Liver (tissue), 8 donors: ENCODE measurements at regions not wholly inside any gene's neighbourhood (a gene's known extent, or its start where the extent isn't known, plus 50 kb on each side); places are given as distances from the start of the nearest gene placed in this dataset.

Experiments used
- DNase-seq: peaks from one replicate; pipeline ENCODE4 v3.0.0-alpha.2; 2017; ENCODE audit warnings: low spot score
- H3K27ac ChIP-seq, 2 donors: one replicate each; pipeline ENCODE4 v1.7.0; 2013; ENCODE audit warnings: inconsistent platforms in 2 of 2, low read length in 2 of 2, control low read depth in 1 of 2, low read depth in 1 of 2, mild to moderate bottlenecking in 1 of 2
- H3K27me3 ChIP-seq, 4 donors: one replicate each; pipeline versions ENCODE4 v1.6.1 to v1.7.0; 2013; ENCODE audit warnings: low read length in 3 of 4, inconsistent platforms in 1 of 4, mild to moderate bottlenecking in 1 of 4, moderate library complexity in 1 of 4; ENCODE audit not compliant: control insufficient read depth in 4 of 4, insufficient read depth in 4 of 4
- H3K36me3 ChIP-seq, 4 donors: one replicate each; pipeline versions ENCODE4 v1.6.1 to v1.7.0; 2013; ENCODE audit warnings: low read length in 3 of 4, mild to moderate bottlenecking in 3 of 4, low read depth in 1 of 4, moderate library complexity in 1 of 4; ENCODE audit not compliant: control insufficient read depth in 4 of 4, insufficient read depth in 3 of 4
- H3K4me1 ChIP-seq, 4 donors: one replicate each; pipeline versions ENCODE4 v1.6.1 to v1.7.0; 2013; ENCODE audit warnings: low read length in 3 of 4, mild to moderate bottlenecking in 3 of 4, moderate library complexity in 1 of 4; ENCODE audit not compliant: control insufficient read depth in 4 of 4, insufficient read depth in 4 of 4
- H3K4me3 ChIP-seq, 3 donors: one replicate each; pipeline versions ENCODE4 v1.6.1 to v1.7.0; 2013; ENCODE audit warnings: low read length in 3 of 3, control low read depth in 1 of 3, low read depth in 1 of 3, mild to moderate bottlenecking in 1 of 3
- H3K9ac ChIP-seq, 2 donors: one replicate each; pipeline ENCODE4 v1.7.0; 2013; ENCODE audit warnings: low read length in 2 of 2, mild to moderate bottlenecking in 2 of 2, moderate library complexity in 2 of 2, control low read depth in 1 of 2, low read depth in 1 of 2
- H3K9me3 ChIP-seq, 4 donors: one replicate each; pipeline versions ENCODE4 v1.6.1 to v1.7.0; 2013; ENCODE audit warnings: low read length in 3 of 4; ENCODE audit not compliant: control insufficient read depth in 4 of 4
- CTCF ChIP-seq: fragments of 150-350 bp; IDR thresholded peaks from 2 replicates; pipeline ENCODE4 v1.5.1; 2017; ENCODE audit warnings: improper control_type of control experiment, low read depth, low read length; ENCODE audit not compliant: missing input control
- EGR1 ChIP-seq, 2 donors: IDR thresholded peaks; 2 replicates each; pipeline ENCODE4 v1.6.1; 2016 to 2018; ENCODE audit warnings: antibody characterized with exemption in 2 of 2, low read depth in 2 of 2
- FOXA1 ChIP-seq: IDR thresholded peaks from 2 replicates; pipeline ENCODE4 v1.6.1; 2016; ENCODE audit warnings: antibody characterized with exemption
- FOXA2 ChIP-seq: IDR thresholded peaks from 2 replicates; pipeline ENCODE4 v1.6.1; 2016; ENCODE audit warnings: antibody characterized with exemption
- GABPA ChIP-seq, 2 donors: IDR thresholded peaks in 1 of 2; conservative IDR thresholded peaks in 1 of 2; 2 replicates each; pipeline ENCODE4 v1.6.1; 2016; ENCODE audit warnings: antibody characterized with exemption in 2 of 2, mild to moderate bottlenecking in 1 of 2, moderate library complexity in 1 of 2
- HNF4A ChIP-seq, 2 donors: conservative IDR thresholded peaks; 2 replicates each; pipeline ENCODE4 v1.6.1; 2016; ENCODE audit warnings: antibody characterized with exemption in 2 of 2, mild to moderate bottlenecking in 2 of 2
- HNF4G ChIP-seq: IDR thresholded peaks from 2 replicates; pipeline ENCODE4 v1.6.1; 2016; ENCODE audit warnings: antibody characterized with exemption
- JUND ChIP-seq, 2 donors: IDR thresholded peaks; 2 replicates each; pipeline ENCODE4 v1.6.1; 2016; ENCODE audit warnings: antibody characterized with exemption in 2 of 2
- NR2F2 ChIP-seq: IDR thresholded peaks from 2 replicates; pipeline ENCODE4 v1.6.1; 2016; ENCODE audit warnings: antibody characterized with exemption
- RAD21 ChIP-seq, 2 donors: IDR thresholded peaks; 2 replicates each; pipeline ENCODE4 v1.6.1; 2016; ENCODE audit warnings: antibody characterized with exemption in 2 of 2, mild to moderate bottlenecking in 2 of 2
- REST ChIP-seq: IDR thresholded peaks from 2 replicates; pipeline ENCODE4 v1.6.1; 2016; ENCODE audit warnings: antibody characterized with exemption, mild to moderate bottlenecking
- RXRA ChIP-seq, 2 donors: IDR thresholded peaks; 2 replicates each; pipeline ENCODE4 v1.6.1; 2017 to 2018; ENCODE audit warnings: antibody characterized with exemption in 2 of 2, mild to moderate bottlenecking in 1 of 2
- TAF1 ChIP-seq: conservative IDR thresholded peaks from 2 replicates; pipeline ENCODE4 v1.6.1; 2016; ENCODE audit warnings: antibody characterized with exemption, mild to moderate bottlenecking
- YY1 ChIP-seq: IDR thresholded peaks from 2 replicates; pipeline ENCODE4 v1.6.1; 2016; ENCODE audit warnings: antibody characterized with exemption, mild to moderate bottlenecking
- WGBS: extraction: QIAGEN DNeasy Blood & Tissue Kit; methylation state at CpG from one replicate; pipeline ENCODE4 v1.1.7; 2013; 5-methylcytosine and 5-hydroxymethylcytosine counted together
- TF ChIP-seq, protein P1 (sequence below): IDR thresholded peaks from 2 replicates; pipeline ENCODE4 v1.6.1; 2016; ENCODE audit warnings: antibody characterized with exemption
- TF ChIP-seq, protein P2 (sequence below): IDR thresholded peaks from 2 replicates; pipeline ENCODE4 v1.6.1; 2016; ENCODE audit warnings: antibody characterized with exemption
- TF ChIP-seq, protein P3 (sequence below): IDR thresholded peaks from 2 replicates; pipeline ENCODE4 v1.6.1; 2016; ENCODE audit warnings: antibody characterized with exemption
- donor health status: healthy.
- donor health status: healthy.
- donor health status: healthy.
- donor health status: healthy.
- donor health status: healthy.

GRCh38 chr13:99760456-99760855 lies 211.1 kb downstream of the ZIC5 start:
- H3K36me3 ChIP-seq, result no peaks in the 10 kb centered on the region
- no peaks in the 10 kb centered on the region for H3K4me1 ChIP-seq
- no peak overlapping the region for H3K4me3 ChIP-seq
- peaks cover 0 to 8% (median 3%) of the 10 kb centered on the region in 4 donors for H3K9me3 ChIP-seq
- no peak for TF ChIP-seq CTCF
- TF ChIP-seq HNF4A (conservative IDR thresholded peaks at IDR 0.05), result no peak
- no peak for TF ChIP-seq TAF1
- TF ChIP-seq, protein P1, sequence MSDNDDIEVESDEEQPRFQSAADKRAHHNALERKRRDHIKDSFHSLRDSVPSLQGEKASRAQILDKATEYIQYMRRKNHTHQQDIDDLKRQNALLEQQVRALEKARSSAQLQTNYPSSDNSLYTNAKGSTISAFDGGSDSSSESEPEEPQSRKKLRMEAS, result no peak
- no peak overlapping the region for H3K27ac ChIP-seq
- no peaks in the 10 kb centered on the region for H3K27me3 ChIP-seq
- no peak overlapping the region for H3K9ac ChIP-seq
- DNase-seq, result no peak

GRCh38 chr13:99759163-99759552 lies 212.4 kb downstream of the ZIC5 start:
- Histone ChIP-seq H3K9me3 (peaks cover 0 to 8% (median 3%) of the 10 kb centered on the region in 4 donors), H3K27me3 (no peaks in the 10 kb centered on the region), H3K4me1 (no peaks in the 10 kb centered on the region), H3K36me3 (no peaks in the 10 kb centered on the region), H3K4me3 (no peak overlapping the region), H3K27ac (no peak overlapping the region), H3K9ac (no peak overlapping the region)
- WGBS, result 96% methylated on average over 2 of the region's 2 CpGs
- TF ChIP-seq NR2F2, result no peak
- TF ChIP-seq, protein P2, sequence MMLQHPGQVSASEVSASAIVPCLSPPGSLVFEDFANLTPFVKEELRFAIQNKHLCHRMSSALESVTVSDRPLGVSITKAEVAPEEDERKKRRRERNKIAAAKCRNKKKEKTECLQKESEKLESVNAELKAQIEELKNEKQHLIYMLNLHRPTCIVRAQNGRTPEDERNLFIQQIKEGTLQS, result no peak
- TF ChIP-seq TAF1, result no peak
- TF ChIP-seq YY1, result no peak
- no peak for TF ChIP-seq EGR1 (IDR thresholded peaks at IDR 0.05; ENCODE audit: low read depth in 2 of 2)
- TF ChIP-seq RXRA (IDR thresholded peaks at IDR 0.05), result no peak
- TF ChIP-seq, protein P1, result no peak
- TF ChIP-seq JUND (IDR thresholded peaks at IDR 0.05), result no peak
- TF ChIP-seq FOXA1, result no peak
- no peak for TF ChIP-seq RAD21 (IDR thresholded peaks at IDR 0.05)
- no peak for DNase-seq

GRCh38 chr13:99758460-99759162 lies 213.0 kb downstream of the ZIC5 start:
- no peak overlapping the region for H3K9ac ChIP-seq
- no peaks in the 10 kb centered on the region for H3K4me1 ChIP-seq
- 86% methylated on average over 6 of the region's 6 CpGs for WGBS
- no peak for DNase-seq
- H3K36me3 ChIP-seq, result no peaks in the 10 kb centered on the region
- H3K9me3 ChIP-seq, result peaks cover 0 to 8% (median 3%) of the 10 kb centered on the region in 4 donors
- no peak overlapping the region for H3K4me3 ChIP-seq
- no peak overlapping the region for H3K27ac ChIP-seq
- no peak for TF ChIP-seq FOXA2
- no peak for TF ChIP-seq REST
- TF ChIP-seq FOXA1, result no peak
- no peak for TF ChIP-seq GABPA (IDR thresholded peaks at IDR 0.05 in 1 of 2, conservative IDR thresholded peaks at IDR 0.05 in 1 of 2)
- TF ChIP-seq, protein P3, sequence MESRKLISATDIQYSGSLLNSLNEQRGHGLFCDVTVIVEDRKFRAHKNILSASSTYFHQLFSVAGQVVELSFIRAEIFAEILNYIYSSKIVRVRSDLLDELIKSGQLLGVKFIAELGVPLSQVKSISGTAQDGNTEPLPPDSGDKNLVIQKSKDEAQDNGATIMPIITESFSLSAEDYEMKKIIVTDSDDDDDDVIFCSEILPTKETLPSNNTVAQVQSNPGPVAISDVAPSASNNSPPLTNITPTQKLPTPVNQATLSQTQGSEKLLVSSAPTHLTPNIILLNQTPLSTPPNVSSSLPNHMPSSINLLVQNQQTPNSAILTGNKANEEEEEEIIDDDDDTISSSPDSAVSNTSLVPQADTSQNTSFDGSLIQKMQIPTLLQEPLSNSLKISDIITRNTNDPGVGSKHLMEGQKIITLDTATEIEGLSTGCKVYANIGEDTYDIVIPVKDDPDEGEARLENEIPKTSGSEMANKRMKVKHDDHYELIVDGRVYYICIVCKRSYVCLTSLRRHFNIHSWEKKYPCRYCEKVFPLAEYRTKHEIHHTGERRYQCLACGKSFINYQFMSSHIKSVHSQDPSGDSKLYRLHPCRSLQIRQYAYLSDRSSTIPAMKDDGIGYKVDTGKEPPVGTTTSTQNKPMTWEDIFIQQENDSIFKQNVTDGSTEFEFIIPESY, result no peak
- TF ChIP-seq JUND (IDR thresholded peaks at IDR 0.05), result no peak
- no peak for TF ChIP-seq HNF4G
- TF ChIP-seq HNF4A (conservative IDR thresholded peaks at IDR 0.05), result no peak
- no peak for TF ChIP-seq YY1
- no peak for TF ChIP-seq NR2F2
- TF ChIP-seq, protein P1, result no peak
- TF ChIP-seq TAF1, result no peak
- TF ChIP-seq RAD21 (IDR thresholded peaks at IDR 0.05), result no peak
- TF ChIP-seq, protein P2, result no peak
- H3K27me3 ChIP-seq, result no peaks in the 10 kb centered on the region
